HL-60 (cell line): ENCODE measurements at regions not wholly inside any gene's neighbourhood (a gene's known extent, or its start where the extent isn't known, plus 50 kb on each side); places are given as distances from the start of the nearest gene placed in this dataset.

Source experiments
- POLR2AphosphoS5 ChIP-seq: IDR thresholded peaks from 2 replicates; pipeline ENCODE4 v1.6.1; 2012; ENCODE audit warnings: low read depth
- TF ChIP-seq, protein P1 (sequence below): IDR thresholded peaks from one replicate; pipeline ENCODE4 v1.5.1; 2011; ENCODE audit warnings: low read length, control low read depth, inconsistent platforms; ENCODE audit not compliant: insufficient read depth
- TF ChIP-seq, protein P2 (sequence below): IDR thresholded peaks from 2 replicates; pipeline ENCODE4 v1.6.1; 2012; ENCODE audit warnings: low read depth; ENCODE audit not compliant: insufficient replicate concordance

DNA sequence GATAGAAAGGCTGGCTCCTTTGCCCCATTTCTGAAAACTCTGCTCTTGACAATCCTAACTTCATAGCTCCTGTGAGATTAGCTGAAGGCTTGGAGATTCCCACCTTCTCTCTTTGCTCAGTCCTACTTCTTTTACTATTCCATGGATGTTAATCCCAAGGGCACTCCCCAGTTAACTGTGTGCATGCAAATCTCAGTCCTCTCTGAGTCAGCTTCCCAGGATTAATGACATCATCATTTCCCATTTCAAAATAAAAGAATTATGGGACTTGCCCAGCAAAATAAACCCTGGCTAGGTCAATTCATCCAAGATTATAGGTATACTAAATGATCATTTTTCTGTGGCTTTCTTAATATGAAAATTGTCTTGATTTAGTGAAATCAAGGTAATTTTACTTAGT is 328.6 kb upstream of the NR3C2 start:
- TF ChIP-seq, protein P1, sequence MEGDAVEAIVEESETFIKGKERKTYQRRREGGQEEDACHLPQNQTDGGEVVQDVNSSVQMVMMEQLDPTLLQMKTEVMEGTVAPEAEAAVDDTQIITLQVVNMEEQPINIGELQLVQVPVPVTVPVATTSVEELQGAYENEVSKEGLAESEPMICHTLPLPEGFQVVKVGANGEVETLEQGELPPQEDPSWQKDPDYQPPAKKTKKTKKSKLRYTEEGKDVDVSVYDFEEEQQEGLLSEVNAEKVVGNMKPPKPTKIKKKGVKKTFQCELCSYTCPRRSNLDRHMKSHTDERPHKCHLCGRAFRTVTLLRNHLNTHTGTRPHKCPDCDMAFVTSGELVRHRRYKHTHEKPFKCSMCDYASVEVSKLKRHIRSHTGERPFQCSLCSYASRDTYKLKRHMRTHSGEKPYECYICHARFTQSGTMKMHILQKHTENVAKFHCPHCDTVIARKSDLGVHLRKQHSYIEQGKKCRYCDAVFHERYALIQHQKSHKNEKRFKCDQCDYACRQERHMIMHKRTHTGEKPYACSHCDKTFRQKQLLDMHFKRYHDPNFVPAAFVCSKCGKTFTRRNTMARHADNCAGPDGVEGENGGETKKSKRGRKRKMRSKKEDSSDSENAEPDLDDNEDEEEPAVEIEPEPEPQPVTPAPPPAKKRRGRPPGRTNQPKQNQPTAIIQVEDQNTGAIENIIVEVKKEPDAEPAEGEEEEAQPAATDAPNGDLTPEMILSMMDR, result no peak
- no peak for TF ChIP-seq POLR2AphosphoS5
- TF ChIP-seq, protein P2, sequence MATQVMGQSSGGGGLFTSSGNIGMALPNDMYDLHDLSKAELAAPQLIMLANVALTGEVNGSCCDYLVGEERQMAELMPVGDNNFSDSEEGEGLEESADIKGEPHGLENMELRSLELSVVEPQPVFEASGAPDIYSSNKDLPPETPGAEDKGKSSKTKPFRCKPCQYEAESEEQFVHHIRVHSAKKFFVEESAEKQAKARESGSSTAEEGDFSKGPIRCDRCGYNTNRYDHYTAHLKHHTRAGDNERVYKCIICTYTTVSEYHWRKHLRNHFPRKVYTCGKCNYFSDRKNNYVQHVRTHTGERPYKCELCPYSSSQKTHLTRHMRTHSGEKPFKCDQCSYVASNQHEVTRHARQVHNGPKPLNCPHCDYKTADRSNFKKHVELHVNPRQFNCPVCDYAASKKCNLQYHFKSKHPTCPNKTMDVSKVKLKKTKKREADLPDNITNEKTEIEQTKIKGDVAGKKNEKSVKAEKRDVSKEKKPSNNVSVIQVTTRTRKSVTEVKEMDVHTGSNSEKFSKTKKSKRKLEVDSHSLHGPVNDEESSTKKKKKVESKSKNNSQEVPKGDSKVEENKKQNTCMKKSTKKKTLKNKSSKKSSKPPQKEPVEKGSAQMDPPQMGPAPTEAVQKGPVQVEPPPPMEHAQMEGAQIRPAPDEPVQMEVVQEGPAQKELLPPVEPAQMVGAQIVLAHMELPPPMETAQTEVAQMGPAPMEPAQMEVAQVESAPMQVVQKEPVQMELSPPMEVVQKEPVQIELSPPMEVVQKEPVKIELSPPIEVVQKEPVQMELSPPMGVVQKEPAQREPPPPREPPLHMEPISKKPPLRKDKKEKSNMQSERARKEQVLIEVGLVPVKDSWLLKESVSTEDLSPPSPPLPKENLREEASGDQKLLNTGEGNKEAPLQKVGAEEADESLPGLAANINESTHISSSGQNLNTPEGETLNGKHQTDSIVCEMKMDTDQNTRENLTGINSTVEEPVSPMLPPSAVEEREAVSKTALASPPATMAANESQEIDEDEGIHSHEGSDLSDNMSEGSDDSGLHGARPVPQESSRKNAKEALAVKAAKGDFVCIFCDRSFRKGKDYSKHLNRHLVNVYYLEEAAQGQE, result no peak
